ENCODE measurements at regions not wholly inside any gene's neighbourhood (a gene's known extent, or its start where the extent isn't known, plus 50 kb on each side); places are given as distances from the start of the nearest gene placed in this dataset.
"Not testable (repeated sequence)": the region's sequence is repeated elsewhere in the genome, so short reads cannot be mapped to it uniquely, and the experiment has no call there.

DNA sequence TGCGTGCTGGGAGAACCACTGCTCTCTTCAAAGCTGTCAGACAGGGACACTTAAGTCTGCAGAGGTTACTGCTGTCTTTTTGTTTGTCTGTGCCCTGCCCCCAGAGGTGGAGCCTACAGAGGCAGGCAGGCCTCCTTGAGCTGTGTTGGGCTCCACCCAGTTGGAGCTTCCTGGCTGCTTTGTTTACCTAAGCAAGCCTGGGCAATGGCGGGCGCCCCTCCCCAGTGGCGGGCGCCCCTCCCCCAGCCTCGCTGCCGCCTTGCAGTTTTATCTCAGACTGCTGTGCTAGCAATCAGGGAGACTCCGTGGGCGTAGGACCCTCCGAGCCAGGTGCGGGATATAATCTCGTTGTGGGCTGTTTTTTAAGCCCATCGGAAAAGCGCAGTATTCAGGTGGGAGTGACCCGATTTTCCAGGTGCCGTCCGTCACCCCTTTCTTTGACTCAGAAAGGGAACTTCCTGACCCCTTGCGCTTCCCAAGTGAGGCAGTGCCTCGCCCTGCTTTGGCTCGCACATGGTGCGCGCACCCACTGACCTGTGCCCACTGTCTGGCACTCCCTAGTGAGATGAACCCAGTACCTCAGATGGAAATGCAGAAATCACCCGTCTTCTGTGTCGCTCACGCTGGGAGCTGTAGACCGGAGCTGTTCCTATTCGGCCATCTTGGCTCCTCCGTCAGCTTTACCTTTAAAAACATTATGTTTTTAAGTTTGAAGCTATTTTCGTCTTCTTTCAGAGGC lies 954.6 kb upstream of the COX7C start:
- TF ChIP-seq, protein P1, sequence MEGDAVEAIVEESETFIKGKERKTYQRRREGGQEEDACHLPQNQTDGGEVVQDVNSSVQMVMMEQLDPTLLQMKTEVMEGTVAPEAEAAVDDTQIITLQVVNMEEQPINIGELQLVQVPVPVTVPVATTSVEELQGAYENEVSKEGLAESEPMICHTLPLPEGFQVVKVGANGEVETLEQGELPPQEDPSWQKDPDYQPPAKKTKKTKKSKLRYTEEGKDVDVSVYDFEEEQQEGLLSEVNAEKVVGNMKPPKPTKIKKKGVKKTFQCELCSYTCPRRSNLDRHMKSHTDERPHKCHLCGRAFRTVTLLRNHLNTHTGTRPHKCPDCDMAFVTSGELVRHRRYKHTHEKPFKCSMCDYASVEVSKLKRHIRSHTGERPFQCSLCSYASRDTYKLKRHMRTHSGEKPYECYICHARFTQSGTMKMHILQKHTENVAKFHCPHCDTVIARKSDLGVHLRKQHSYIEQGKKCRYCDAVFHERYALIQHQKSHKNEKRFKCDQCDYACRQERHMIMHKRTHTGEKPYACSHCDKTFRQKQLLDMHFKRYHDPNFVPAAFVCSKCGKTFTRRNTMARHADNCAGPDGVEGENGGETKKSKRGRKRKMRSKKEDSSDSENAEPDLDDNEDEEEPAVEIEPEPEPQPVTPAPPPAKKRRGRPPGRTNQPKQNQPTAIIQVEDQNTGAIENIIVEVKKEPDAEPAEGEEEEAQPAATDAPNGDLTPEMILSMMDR (IDR thresholded peaks at IDR 0.05), result not testable (repeated sequence)
- not testable (repeated sequence) for TF ChIP-seq POLR2AphosphoS5, POLR2A (IDR thresholded peaks at IDR 0.05)

All from upper lobe of left lung (tissue), 4 donors.